ENCODE measurements at regions not wholly inside any gene's neighbourhood (a gene's known extent, or its start where the extent isn't known, plus 50 kb on each side); places are given as distances from the start of the nearest gene placed in this dataset.

- no peak for DNase-seq (ENCODE audit: low read depth in 2 of 2)
- no peak for TF ChIP-seq CTCF (IDR thresholded peaks at IDR 0.05; ENCODE audit: low read depth, low read length)
- no peak overlapping the region for H3K4me3 ChIP-seq (replicated peaks in 1 of 2; ENCODE audit: low read depth in 2 of 2, low read length in 2 of 2)
These were observed 57.3 kb upstream of the CCDC190 start for GRCh38 chr1:162918151-162918754.

- no peak for DNase-seq (ENCODE audit: low read depth in 2 of 2)
- no peak for TF ChIP-seq CTCF (IDR thresholded peaks at IDR 0.05; ENCODE audit: low read depth, low read length)
- H3K4me3 ChIP-seq (replicated peaks in 1 of 2; ENCODE audit: low read depth in 2 of 2, low read length in 2 of 2): no peak overlapping the region
These were observed 56.0 kb upstream of the CCDC190 start for GRCh38 chr1:162916821-162917613.

GRCh38 chr1:162916407-162916806, 55.4 kb upstream of the CCDC190 start:
- peak; percentile 74 to 77 for DNase-seq (ENCODE audit: low read depth in 2 of 2)
- H3K4me3 ChIP-seq (replicated peaks in 1 of 2; ENCODE audit: low read depth in 2 of 2, low read length in 2 of 2): no peak overlapping the region
- no peak for TF ChIP-seq CTCF (IDR thresholded peaks at IDR 0.05; ENCODE audit: low read depth, low read length)

GRCh38 chr1:162914601-162915000, 53.6 kb upstream of the CCDC190 start:
- DNase-seq (ENCODE audit: low read depth in 2 of 2): no peak
- TF ChIP-seq CTCF (IDR thresholded peaks at IDR 0.05; ENCODE audit: low read depth, low read length): no peak
- no peak overlapping the region for H3K4me3 ChIP-seq (replicated peaks in 1 of 2; ENCODE audit: low read depth in 2 of 2, low read length in 2 of 2)

- no peak for TF ChIP-seq CTCF (IDR thresholded peaks at IDR 0.05; ENCODE audit: low read depth, low read length)
- DNase-seq (ENCODE audit: low read depth in 2 of 2): no peak
- H3K4me3 ChIP-seq (replicated peaks in 1 of 2; ENCODE audit: low read depth in 2 of 2, low read length in 2 of 2): no peak overlapping the region
These were observed 52.4 kb upstream of the CCDC190 start for GRCh38 chr1:162913345-162913744.

GRCh38 chr1:162912061-162912667, 51.2 kb upstream of the CCDC190 start:
- no peak for DNase-seq (ENCODE audit: low read depth in 2 of 2)
- H3K4me3 ChIP-seq (replicated peaks in 1 of 2; ENCODE audit: low read depth in 2 of 2, low read length in 2 of 2): no peak overlapping the region
- no peak for TF ChIP-seq CTCF (IDR thresholded peaks at IDR 0.05; ENCODE audit: low read depth, low read length)

Data from cardiac fibroblast (primary cell).